B cell (primary cell): ENCODE measurements at regions not wholly inside any gene's neighbourhood (a gene's known extent, or its start where the extent isn't known, plus 50 kb on each side); places are given as distances from the start of the nearest gene placed in this dataset.

ENCODE experiments used
- CTCF ChIP-seq: fragments of 200-600 bp; IDR thresholded peaks from one replicate; pipeline ENCODE4 v1.8.0; 2022; ENCODE audit warnings: antibody characterized with exemption, mild to moderate bottlenecking
- EZH2 ChIP-seq: IDR thresholded peaks from 2 replicates; pipeline ENCODE4 v1.6.1; 2012; ENCODE audit warnings: borderline replicate concordance, low read depth, mild to moderate bottlenecking, moderate library complexity, low read length; ENCODE audit not compliant: insufficient read depth, poor library complexity, severe bottlenecking

GRCh38 chr12:105492591-105493545 lies 162.4 kb downstream of the C12orf75 start:
- no peak for TF ChIP-seq CTCF
- TF ChIP-seq EZH2, result no peak
